PC-9 (cell line): ENCODE measurements at regions not wholly inside any gene's neighbourhood (a gene's known extent, or its start where the extent isn't known, plus 50 kb on each side); places are given as distances from the start of the nearest gene placed in this dataset.

Experiments
- BruUV-seq: library from RNA; stranded (reverse); fragments of 400-500 nt; replicated peaks from 2 replicates; lab custom pipeline; 2021; lab: Mats Ljungman, UMichigan
- CTCF ChIA-PET: fragments of 300-600 bp; sonication (Branson Sonifier 250); formaldehyde crosslinking; loops from one replicate; lab custom pipeline; 2022; ENCODE audit warnings: antibody characterized with exemption; lab: Charles Lee
- POLR2A ChIA-PET: fragments of 300-600 bp; sonication (Branson Sonifier 250); formaldehyde crosslinking; loops from one replicate; lab custom pipeline; 2022; ENCODE audit warnings: antibody characterized with exemption; ENCODE audit not compliant: unreplicated experiment; lab: Charles Lee
- DNase-seq, 2 experiments: peaks; one replicate each; pipeline versions ENCODE4 v3.0.0 to v3.0.0-alpha.2; 2015 to 2022; ENCODE audit warnings: mixed read lengths in 1 of 2
- H2AFZ ChIP-seq: fragments of 200-600 bp; sonication (generic); 2 replicates; pipeline ENCODE4 v1.8.1; 2017; ENCODE audit warnings: antibody characterized with exemption
- H3F3A ChIP-seq: fragments of 200-600 bp; sonication (generic); 2 replicates; pipeline ENCODE4 v1.8.1; 2017; ENCODE audit warnings: antibody characterized with exemption, mild to moderate bottlenecking, low read depth; ENCODE audit not compliant: insufficient read depth
- H3K27ac ChIP-seq: fragments of 200-600 bp; sonication (generic); 2 replicates; pipeline ENCODE4 v1.6.1; 2016; ENCODE audit warnings: mixed run types
- H3K27me3 ChIP-seq: fragments of 200-600 bp; sonication (generic); 2 replicates; pipeline ENCODE4 v1.6.1; 2016; ENCODE audit warnings: low read depth, mixed run types; ENCODE audit not compliant: insufficient read depth
- H3K36me3 ChIP-seq: fragments of 200-600 bp; sonication (generic); 2 replicates; pipeline ENCODE4 v1.6.1; 2016; ENCODE audit warnings: low read depth, mixed run types
- H3K4me1 ChIP-seq: fragments of 200-600 bp; sonication (generic); replicated peaks from 2 replicates; pipeline ENCODE4 v1.6.1; 2016; ENCODE audit warnings: mixed run types; ENCODE audit not compliant: insufficient read depth
- H3K4me2 ChIP-seq: fragments of 200-600 bp; sonication (generic); 2 replicates; pipeline ENCODE4 v1.6.1; 2017; ENCODE audit warnings: mixed run types
- H3K4me3 ChIP-seq: fragments of 200-600 bp; sonication (generic); 2 replicates; pipeline ENCODE4 v1.6.1; 2016; ENCODE audit warnings: mixed run types
- H3K79me2 ChIP-seq: fragments of 200-600 bp; sonication (generic); 2 replicates; pipeline ENCODE4 v1.6.1; 2017; ENCODE audit warnings: low read depth, mixed run types
- H3K9me2 ChIP-seq: fragments of 200-600 bp; sonication (generic); 2 replicates; pipeline ENCODE4 v1.8.1; 2017; ENCODE audit warnings: mild to moderate bottlenecking; ENCODE audit not compliant: insufficient read depth
- H3K9me3 ChIP-seq: fragments of 200-600 bp; sonication (generic); 2 replicates; pipeline ENCODE4 v1.8.1; 2016; ENCODE audit warnings: low read depth; ENCODE audit not compliant: insufficient read depth
- H4K20me1 ChIP-seq: fragments of 200-600 bp; sonication (generic); 2 replicates; pipeline ENCODE4 v1.8.1; 2017; ENCODE audit not compliant: insufficient read depth
- CTCF ChIP-seq: fragments of 200-600 bp; sonication (generic); conservative IDR thresholded peaks from 2 replicates; pipeline ENCODE4 v1.6.1; 2017; ENCODE audit warnings: mixed run types, antibody characterized with exemption, mild to moderate bottlenecking, moderate library complexity
- EZH2 ChIP-seq: fragments of 200-600 bp; sonication (generic); IDR thresholded peaks from 2 replicates; pipeline ENCODE4 v1.8.0; 2017; ENCODE audit warnings: antibody characterized with exemption, low read depth
- intact Hi-C: fragments of 100-400 bp; cut with micrococcal nuclease; formaldehyde crosslinking; loops from one replicate; pipeline ENCODE4 v1.10.0; 2022; ENCODE audit not compliant: unreplicated experiment

DNA sequence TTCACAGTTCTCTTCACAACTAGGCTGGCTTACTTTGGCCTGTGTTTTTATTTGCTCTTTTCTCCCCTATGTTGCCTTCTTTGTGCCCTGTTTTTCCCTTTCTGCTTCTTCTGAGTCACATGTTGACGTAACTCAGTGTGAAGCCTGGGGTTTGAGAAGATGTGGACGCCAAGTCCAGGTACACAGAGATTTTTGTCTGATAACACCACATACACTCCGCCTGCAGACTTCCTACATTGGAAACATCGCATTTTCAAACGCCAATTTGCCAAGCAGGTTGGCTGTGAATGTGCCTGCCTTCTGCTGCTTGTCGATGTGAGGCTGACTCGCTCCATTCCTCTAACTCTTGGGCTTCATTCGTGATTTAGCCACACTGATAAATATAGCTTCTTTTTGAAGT is 62.6 kb upstream of the FN1 start:
- no peak overlapping the region for H3K4me2 ChIP-seq
- CTCF ChIA-PET: interaction anchor here (0.6 kb wide), 1 partner anchor 187 kb away, joined by 4 read pairs; no protein-coding TSS in a partner anchor
- POLR2A ChIA-PET: interaction anchor here (0.6 to 0.7 kb wide), 4 partner anchors 9 to 190 kb away, joined by 4 to 12 read pairs (median 6); no protein-coding TSS in a partner anchor

GRCh38 chr2:215493376-215493775 is 57.5 kb upstream of the FN1 start:
- no peak overlapping the region for H2AFZ ChIP-seq
- no peaks in the 10 kb centered on the region; the same call in 1 of the 2 replicates for H3K9me2 ChIP-seq
- TF ChIP-seq CTCF (no peak), EZH2 (no peak)
- no TSS peak for BruUV-seq
- H3K4me2 ChIP-seq: no peak overlapping the region
- H3K9me3 ChIP-seq: 0 out of 2 replicates have a peak, but pooled peaks cover 6% of the 10 kb centered on the region
- H3K4me3 ChIP-seq: no peak overlapping the region
- intact Hi-C loops: no loop called here
- ChIA-PET CTCF (no interaction called here), POLR2A (no interaction called here)
- no peaks in the 10 kb centered on the region for H4K20me1 ChIP-seq
- no peak overlapping the region for H3K27ac ChIP-seq
- no peaks in the 10 kb centered on the region for H3K27me3 ChIP-seq
- no peaks in the 10 kb centered on the region for H3K79me2 ChIP-seq
- H3K36me3 ChIP-seq: no peaks in the 10 kb centered on the region
- DNase-seq: no peak
- no peaks in the 10 kb centered on the region for H3K4me1 ChIP-seq
- no peaks in the 10 kb centered on the region for H3F3A ChIP-seq

More for the DNA sequence above, 62.6 kb upstream of the FN1 start:
- no peaks in the 10 kb centered on the region for H3K9me2 ChIP-seq
- TF ChIP-seq CTCF (no peak), EZH2 (no peak)
- H3K4me1 ChIP-seq: no peaks in the 10 kb centered on the region
- H4K20me1 ChIP-seq: no peaks in the 10 kb centered on the region
- 0 out of 2 replicates have a peak overlapping the region, but pooled peaks have one; percentile 6 for H2AFZ ChIP-seq
- H3K27me3 ChIP-seq: no peaks in the 10 kb centered on the region
- BruUV-seq: no TSS peak
- no peaks in the 10 kb centered on the region for H3K79me2 ChIP-seq
- DNase-seq: peak in 1 of 2 experiments; percentile 38
- H3K9me3 ChIP-seq: 0 out of 2 replicates have a peak, but pooled peaks cover 6% of the 10 kb centered on the region
- H3K4me3 ChIP-seq: no peak overlapping the region
- intact Hi-C loops: loop anchor here (2.0 kb wide), 1 partner anchor 120 kb away; no protein-coding TSS in a partner anchor
- H3K27ac ChIP-seq: no peak overlapping the region
- H3K36me3 ChIP-seq: no peaks in the 10 kb centered on the region
- H3F3A ChIP-seq: no peaks in the 10 kb centered on the region

DNA sequence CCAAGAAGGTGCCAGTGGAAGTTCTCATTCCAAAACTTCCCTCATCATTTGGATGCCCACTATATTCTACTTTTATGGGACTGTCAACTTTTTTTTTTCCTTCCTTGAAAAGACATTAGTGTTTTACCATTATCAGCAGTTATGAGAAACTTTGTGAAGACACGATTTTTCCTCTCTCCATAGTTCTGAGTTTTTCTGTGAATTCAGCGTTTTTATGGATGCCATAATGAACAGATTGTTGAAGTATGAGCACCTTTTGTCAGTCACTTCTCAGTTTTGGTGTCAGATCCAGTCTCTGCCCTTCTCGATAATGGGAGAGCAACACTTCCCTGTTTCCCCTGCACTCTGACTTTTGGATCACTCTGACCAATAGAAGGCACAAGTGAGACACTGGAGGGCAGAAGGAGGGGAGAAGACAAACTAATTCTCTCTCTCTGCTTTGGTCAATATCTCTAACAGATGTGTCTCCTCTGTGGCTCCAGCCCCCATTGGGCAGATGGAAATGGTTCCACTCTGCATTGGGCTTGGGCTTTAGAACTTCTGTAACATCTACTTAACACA is 53.5 kb upstream of the FN1 start:
- no peaks in the 10 kb centered on the region for H3K27me3 ChIP-seq
- H3F3A ChIP-seq: no peaks in the 10 kb centered on the region
- ChIA-PET POLR2A (no interaction called here), CTCF (no interaction called here)
- no peak for DNase-seq
- H3K4me2 ChIP-seq: no peak overlapping the region
- H3K9me3 ChIP-seq: no peaks in the 10 kb centered on the region
- H4K20me1 ChIP-seq: no peaks in the 10 kb centered on the region
- no peak overlapping the region for H2AFZ ChIP-seq
- BruUV-seq: no TSS peak
- no peaks in the 10 kb centered on the region for H3K4me1 ChIP-seq
- H3K36me3 ChIP-seq: no peaks in the 10 kb centered on the region
- intact Hi-C loops: no loop called here
- H3K9me2 ChIP-seq: no peaks in the 10 kb centered on the region; the same call in 1 of the 2 replicates
- H3K27ac ChIP-seq: no peak overlapping the region
- no peak overlapping the region for H3K4me3 ChIP-seq
- TF ChIP-seq CTCF (no peak), EZH2 (no peak)
- no peaks in the 10 kb centered on the region for H3K79me2 ChIP-seq
